HL-60/S4 treated with retinoic acid at 250 ng/mL for 4 days and 3 days (cell line): ENCODE measurements at regions not wholly inside any gene's neighbourhood (a gene's known extent, or its start where the extent isn't known, plus 50 kb on each side); places are given as distances from the start of the nearest gene placed in this dataset.

Experiments
- in situ Hi-C: fragments of 300-500 bp; cut with MboI; formaldehyde crosslinking; loops from 2 replicates; pipeline ENCODE4 v1.7.0; 2022; ENCODE audit warnings: low sequenced_read_pairs

DNA sequence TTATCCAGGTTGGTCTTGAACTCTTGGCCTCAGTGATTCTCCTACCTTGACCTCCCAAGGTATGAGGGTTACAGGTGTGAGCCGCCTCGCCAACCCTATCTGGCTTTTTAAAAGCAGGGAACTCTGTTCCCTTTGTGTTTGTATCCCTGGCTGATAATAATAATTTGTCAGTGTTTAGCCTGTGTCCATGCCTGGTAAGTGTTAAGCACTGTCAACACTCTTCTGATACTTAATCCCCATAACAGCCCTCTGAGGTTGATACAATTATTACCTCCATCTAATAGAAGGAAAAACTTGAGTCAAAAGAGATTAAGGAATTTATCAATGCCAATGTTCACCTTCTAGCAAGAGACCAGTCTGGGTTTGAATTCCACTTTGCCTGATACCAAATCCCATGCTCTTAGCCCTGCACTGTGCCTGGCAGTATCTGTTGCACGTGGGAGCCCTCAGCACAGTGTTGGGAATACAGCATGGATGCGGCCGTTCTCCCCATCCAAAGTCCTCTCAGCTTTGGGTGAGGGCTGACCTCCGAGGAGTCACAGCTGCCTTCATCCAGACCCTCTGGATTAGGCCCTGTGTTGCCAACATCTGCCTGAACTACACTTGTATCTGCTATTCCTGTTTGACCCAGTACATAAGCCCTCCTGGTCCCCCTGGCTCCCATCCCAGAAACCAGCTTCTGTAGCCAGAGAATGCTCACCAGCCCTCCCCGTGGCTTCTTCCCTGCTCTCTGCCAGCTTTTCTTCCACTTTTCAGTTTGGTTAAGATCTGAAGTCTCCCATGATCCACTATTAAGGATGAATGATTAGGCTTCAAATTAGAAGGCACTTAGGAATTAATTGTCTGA lies 335.6 kb upstream of the ASIC2 start:
- in situ Hi-C loops: no loop called here

DNA sequence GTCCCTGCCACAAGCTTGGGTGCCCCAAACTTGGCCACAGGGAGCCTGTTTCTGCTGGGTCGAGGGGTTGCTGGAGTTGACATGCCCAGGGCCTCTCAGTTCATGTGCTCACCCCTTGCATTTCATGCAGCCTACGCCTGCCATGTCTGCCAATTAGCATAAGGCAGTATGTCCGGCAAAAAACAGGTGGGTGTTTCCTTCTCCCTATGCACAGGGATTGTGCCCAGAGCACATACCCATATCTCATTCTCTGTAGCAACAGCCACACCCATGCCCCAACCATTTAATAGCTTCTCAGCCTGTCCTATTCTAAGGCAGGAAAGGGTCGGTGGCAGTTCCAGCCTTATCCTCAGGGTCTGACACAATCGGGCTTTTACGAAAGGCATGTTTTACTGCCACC lies 340.4 kb upstream of the ASIC2 start:
- in situ Hi-C loops: no loop called here

DNA sequence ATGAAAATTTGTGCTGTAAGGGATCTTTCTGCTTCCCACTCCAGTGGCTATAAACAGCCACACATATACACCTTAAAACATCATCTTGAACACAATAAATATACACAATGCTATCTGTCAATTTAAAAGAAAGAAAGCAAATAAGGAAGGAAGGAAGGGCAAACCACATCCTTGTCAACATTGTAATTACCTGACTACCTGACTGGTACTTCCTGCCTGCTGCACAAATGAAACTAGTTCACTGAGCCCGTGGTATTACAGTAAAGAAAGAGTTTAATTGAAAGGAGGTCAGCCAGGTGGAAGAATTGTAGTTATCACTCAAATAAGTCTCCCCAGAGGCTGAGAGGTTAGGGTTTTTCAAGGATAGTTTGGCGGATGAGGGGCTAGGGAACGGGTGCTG lies 344.4 kb upstream of the ASIC2 start:
- in situ Hi-C loops: no loop called here

DNA sequence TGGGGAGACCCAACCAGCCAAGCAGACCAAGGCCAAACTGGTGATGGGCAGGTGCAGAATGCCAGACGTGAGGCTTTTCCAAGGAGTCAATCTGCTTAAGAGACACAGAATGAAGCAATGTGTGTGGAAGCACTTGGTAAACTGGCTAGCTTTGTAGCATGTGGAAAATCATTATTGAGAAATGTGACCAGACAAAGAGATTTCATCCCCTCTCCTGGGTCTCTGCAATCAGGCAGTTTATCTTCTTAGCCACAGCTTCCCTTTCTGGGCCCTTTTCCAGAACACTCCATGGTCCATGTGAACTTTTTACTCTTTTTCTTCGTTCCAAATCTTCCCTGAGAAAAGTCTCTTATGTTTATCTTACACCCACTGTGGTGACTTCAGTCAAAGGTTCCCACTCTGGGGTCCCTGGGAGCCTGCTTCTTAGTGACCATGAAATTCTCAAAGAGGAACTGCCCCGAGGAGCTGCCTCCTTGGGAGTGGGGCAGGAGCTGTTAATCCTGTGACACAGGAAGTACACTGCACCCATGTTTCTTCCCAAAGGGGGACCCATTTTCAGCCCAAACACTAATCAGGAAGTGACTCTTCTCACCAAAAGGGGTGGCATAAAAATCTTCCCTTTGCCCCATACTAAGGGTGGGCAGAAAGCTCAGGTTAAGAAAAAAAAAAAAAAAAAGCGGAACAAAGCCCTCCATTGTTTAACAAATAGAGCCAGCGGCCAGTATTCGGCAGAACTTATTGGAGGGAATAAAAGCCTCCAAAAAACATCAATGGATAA lies 346.2 kb upstream of the ASIC2 start:
- in situ Hi-C loops: no loop called here

DNA sequence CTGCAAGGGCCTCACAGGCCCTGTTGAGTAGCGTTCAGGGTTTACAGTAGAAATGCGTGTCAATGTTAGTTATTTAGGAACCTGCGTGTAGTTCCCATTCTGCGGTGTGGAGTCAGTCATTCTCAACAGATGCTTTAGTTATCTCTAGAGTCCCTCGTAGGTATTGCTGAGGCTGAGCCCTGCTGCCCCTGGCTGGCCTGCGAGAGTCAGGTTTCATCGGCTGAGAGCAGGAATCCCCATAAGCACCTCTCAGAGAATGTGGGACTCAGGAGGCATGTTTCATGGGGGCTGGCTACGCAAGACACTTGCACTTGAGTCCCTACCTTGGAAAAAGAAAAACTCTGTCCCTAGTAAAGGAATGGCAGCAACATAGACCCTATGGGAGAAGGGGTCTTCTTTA lies 347.5 kb upstream of the ASIC2 start:
- in situ Hi-C loops: no loop called here

DNA sequence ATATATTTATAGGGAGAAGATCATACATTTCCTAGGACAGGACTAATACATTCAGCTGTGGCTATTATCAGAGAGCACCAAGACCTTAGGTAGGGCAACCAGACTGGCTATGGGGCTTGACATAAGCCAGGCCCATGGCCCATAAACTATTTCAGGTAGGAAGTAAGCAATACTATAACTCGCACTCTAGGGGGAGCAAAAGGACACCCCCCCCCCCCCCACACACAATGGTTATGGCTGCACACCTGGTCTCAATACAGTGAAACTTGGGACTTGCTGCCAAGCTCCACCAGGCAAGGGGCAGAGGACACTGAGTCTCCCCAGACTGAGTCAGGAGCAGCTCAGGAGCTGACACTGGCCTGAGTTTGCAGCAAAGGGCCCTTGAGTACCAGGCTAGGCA lies 348.9 kb upstream of the ASIC2 start:
- in situ Hi-C loops: no loop called here

DNA sequence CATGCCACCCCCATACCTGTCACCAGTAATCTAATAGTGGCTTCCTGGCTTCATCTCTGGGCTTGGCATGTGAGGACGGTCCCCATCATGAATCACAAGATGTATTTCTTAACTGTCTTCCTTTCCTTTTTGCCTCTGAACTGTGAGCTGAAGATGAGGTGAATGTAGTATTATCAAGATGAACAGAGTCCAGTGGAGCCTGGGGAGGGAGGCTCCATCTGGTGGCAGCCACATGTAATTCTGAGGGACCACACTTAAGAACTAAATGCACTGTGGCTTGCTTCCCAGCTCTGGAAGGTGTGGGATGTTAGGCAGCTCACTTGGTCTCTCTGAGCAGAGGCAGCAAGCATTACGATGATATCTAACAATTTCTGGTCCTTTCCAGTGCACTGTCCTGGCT lies 354.9 kb upstream of the ASIC2 start:
- in situ Hi-C loops: no loop called here

DNA sequence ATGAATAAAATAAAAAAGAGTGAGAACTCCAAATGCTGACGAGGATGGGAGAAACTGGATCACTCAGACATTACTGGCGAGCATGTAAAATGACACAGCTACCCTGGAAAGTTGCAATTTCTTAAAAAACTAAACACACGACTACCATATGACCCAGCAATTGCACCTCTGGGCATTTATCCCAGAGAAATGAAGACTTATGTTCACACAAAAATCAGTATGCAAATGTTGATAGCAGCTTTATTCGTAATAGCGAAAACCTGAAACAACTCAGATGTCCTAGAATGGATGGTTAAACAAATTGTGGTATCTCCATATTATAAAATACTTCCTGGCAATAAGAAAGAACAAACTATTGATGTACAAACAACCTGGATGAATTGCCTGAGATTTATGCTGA lies 357.2 kb upstream of the ASIC2 start:
- in situ Hi-C loops: no loop called here

DNA sequence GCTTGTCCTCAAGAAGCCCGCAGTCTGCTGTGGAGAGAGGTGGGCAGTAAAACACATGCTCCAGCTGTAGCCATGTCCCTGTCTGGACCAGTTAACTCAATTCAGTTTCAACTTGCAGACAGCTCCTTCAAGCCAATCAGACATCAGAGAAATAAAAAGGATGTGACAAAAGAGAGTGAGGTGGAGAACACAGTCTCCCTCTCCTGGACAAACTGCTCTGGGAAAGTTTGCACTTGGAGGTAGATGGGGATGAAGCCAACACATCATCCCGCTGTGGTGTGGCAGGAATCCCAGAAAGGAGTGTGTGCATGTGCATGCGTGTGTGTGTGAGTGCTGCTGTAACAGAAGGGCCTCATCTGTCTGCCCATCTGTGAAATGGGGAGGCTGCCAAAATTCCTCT lies 358.6 kb upstream of the ASIC2 start:
- in situ Hi-C loops: no loop called here

DNA sequence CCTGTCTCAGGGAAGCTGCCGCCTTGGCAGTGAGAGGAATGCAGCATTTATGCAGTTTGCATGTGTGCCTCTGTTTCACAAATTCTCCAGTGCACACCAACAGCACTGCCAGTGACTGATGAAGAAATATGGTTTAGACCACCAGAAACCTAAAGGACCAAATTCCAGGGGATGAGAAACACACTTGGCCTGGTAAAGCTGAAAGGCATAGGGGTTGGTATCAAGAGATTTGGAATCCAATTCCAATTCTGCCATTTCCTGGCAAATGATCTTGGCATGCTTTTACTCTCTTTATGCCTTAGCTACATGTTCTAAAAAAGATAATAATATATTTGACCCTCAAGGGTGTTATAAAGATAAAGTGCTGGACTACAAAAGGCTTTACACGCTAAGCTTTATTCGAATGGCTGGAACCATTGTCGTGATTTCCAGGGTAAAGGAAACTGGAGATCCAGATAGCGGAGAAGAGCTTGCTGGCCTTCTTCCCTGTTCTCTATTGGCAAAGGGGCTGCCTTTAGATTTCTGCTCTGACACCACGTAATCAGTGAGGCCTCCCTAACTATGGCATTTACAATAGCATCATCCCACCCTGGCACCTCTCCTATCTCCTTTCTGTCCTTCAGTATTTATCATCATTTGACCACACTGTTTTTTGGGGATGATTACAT lies 359.8 kb upstream of the ASIC2 start:
- in situ Hi-C loops: no loop called here

DNA sequence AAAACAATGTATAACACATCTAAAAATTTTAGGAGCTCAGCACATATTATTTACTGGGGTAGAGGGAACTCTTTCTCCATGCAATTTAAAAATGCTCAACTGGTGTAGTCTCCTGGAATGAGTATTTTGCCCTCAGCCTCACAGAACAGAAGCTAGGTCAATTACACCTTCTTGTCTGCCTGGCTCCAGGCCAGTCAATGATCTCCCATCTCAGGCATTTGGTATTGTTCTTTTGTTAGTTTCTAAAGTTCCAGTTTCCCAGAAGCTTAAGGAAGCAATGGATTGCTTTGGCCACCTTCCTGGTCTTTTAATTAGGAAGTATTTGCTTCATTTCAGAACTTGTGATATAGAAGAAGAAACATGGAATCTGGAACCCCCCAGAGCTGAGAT lies 360.3 kb upstream of the ASIC2 start:
- in situ Hi-C loops: no loop called here

DNA sequence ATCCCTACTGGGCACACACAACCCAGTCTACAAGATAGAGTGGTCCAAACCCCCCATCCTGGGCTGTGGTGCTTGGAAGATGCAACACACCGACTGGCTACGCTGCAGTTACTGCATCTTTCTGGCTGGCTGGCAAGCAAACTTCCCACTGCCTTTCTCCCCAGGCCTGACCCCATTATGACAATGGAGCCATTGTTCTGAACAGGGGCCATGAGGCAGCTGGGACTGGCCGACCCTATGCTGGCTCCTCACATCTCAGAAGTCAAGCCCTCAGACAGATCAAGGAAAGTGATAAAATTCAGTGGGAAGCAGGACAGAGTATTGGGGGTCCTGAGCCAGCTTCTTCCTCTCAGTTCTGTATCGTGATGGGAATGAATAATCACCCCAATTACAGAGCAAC lies 364.1 kb upstream of the ASIC2 start:
- in situ Hi-C loops: no loop called here

DNA sequence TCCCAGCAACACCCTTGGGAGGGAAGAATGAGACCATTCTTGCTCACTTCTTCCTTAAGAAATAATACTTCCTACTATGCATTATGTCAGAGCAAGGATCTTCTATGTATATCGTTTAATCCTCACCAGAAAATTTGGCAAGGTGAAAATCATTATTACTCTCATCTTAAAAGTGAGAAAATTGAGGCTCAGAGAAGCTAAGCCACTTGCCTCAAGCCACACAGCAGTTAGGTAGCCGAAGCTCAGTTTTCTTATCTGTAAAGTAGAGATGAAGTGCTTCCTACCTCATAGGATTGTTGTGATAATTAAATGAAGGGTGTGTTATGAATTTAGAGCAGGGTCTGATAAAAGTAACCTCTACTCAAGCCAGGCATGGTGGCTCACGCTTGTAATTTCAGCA lies 368.9 kb upstream of the ASIC2 start:
- in situ Hi-C loops: no loop called here

DNA sequence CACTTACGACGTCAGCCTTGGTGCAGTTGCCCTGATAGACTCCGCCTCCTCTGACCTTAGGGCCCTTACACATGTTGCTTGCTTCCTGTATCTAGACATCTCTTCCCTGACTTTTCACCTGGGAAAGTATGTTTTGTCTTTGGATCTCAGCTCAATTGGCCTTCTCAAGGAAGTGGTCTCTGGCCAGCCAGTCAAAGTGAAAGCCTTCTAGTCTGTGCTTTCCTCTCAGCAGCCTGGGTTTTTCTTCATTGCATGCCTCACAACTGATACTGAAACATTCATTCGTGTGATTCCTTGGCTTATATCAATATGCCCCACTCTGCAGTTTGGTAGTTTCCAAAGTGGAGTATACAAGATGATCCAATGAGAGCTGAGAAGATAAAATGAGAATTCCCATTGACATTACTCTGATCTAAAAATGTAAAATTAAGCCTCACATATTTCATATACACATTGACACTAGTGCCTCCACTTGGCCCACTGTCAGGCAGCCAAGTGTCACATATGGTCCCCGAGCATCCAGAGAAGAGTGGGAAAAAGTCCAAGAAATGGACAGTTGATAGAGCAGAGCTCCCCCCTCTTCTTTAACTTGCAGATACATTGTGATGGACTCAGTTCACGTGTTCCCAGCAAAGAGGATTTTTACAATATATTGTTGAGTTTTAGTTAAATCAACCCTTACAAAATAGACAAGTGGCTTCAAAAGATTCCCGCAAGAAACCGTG lies 371.2 kb upstream of the ASIC2 start:
- in situ Hi-C loops: no loop called here

DNA sequence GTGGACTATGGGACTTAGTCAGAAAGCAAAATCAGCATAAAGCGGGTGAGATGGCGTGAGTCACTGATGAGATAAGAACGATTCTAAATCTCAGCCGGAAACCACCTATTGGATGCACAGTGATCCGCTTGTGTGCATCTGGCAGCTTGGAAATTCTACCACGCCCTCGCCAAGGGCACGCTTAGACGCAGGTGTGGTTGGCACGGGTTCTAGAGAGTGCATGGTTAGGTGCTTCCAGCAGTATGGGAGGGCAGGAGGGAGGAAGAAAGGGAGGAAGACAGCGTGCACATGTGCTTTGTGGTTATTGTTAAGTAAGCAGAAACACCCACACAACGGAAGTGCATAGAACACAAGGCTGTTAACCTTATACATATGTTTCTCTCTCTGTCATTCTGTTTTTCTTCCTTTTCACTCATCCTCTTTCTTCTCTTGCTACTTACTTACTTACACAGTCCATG lies 374.0 kb upstream of the ASIC2 start:
- in situ Hi-C loops: no loop called here

DNA sequence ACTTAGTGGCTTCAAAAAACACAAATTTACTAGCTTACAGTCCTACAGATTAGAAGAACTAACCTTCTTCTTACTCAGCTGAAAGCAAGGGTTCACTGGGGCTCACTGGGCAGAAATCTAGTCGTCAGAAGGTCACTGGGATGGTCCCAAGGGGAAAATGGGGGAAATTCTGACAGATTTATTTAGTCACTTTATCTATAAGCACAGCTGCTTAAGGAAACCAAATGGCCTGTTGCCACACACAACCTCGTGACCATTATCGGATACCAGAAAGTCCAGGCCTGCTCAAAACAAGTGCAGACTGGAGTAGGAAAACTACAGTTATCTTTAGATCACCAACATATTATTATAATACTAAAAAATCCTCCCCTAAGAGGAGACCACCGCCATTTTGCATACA lies 374.6 kb upstream of the ASIC2 start:
- in situ Hi-C loops: no loop called here

DNA sequence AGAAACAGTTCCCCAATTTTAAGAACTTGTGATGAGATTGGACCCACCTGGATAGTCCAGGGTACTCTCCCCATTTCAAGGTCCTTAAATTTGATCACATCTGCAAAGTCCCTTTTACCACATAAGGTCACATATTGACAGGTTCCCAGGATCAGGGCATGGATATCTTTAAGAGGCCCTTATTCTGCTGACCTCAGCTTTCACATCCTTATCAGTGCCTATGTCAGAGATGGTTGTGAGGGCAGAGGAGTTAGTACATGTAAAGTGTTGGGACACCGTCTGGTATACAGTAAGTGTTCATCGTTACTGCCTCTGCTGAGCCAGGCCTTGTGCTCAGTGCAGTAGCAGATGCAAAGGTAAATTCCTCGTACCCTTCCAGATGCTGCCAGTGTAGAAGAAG lies 375.4 kb upstream of the ASIC2 start:
- in situ Hi-C loops: no loop called here

DNA sequence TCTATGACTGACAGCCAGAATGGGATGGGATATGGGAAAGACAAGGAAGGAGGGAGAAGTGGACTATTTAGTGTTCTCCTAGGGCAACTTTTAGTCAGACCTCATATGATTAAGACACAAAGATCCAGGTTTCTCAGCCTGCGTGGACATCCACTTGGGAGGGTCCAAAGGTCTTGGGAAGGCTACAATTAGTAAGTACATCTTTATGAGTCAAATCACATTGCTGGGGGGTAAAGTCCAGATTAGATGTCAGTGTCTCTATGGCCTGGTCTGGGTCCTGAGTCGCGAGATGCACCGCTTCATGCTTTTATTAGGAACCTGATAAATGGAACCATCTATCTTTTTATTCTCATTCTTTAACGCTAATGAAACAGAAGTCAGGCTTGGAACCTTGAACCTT lies 378.4 kb upstream of the ASIC2 start:
- in situ Hi-C loops: no loop called here

DNA sequence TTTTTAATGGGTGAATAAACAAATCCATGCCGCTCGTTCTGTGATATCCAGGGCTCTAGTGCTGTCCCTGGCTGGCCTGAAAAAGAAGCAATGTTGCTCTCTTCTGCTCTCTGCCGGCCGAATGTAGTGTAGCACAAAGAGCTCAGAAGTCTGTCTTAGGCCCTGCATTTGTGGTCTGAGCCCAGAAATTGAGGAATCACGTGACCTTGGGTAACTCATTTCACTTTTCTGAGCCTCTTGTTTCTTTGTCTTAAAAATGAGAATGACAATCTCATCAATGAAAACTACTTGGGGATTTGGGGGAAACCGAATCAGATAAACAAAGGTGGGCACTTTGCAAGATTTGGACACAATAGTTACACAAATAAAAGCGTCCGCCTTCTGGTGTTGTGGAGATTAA lies 381.6 kb upstream of the ASIC2 start:
- in situ Hi-C loops: no loop called here

DNA sequence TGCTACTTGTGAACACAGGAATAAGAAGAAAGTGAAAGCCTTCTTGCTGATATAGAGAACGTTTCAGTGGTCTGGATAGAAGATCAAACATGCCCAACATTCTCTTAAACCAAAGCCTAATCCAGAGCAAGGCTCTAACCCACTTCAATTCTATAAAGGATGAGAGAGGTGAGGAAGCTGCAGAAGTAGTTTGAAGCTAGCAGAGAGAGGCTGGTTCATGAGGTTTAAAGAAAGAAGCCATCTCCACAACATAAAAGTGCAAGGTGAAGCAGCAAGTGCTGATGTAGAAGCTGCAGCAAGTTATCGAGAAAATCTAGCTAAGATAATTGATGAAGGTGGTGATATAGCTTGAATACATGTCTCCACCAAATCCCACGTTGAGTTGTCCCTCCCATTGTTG lies 383.3 kb upstream of the ASIC2 start:
- in situ Hi-C loops: no loop called here

DNA sequence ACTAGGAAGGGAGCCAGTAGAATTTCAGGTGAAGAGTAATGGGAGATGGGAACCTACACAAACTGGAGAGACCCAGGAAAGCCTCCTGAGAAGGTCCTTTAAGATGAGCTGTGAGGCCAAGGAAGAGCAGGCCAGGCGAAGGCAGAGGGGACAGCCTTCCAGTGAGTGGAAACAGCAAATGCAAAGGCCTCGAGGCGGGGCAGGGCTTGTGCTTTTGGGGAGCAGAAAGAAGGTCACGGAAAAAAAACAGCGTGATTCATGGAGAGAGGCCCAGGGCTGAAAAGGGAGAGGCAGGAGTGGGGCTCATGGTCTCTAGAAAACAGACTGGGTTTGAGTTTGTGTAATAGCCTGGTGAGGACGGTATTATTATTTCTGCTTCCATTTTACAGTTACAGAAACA lies 386.5 kb upstream of the ASIC2 start:
- in situ Hi-C loops: no loop called here
